H1 (cell line): ENCODE measurements at regions not wholly inside any gene's neighbourhood (a gene's known extent, or its start where the extent isn't known, plus 50 kb on each side); places are given as distances from the start of the nearest gene placed in this dataset.

ENCODE experiments used
- CTCF ChIA-PET: fragments of 300-600 bp; sonication (Branson Sonifier 250); formaldehyde crosslinking; loops from one replicate; lab custom pipeline; 2021; ENCODE audit not compliant: partially characterized antibody; lab: Charles Lee
- POLR2A ChIA-PET: fragments of 300-600 bp; sonication (Branson Sonifier 250); formaldehyde crosslinking; loops from one replicate; lab custom pipeline; 2021; ENCODE audit warnings: inconsistent platforms; ENCODE audit not compliant: partially characterized antibody; lab: Charles Lee
- DNase-seq, 2 experiments: peaks; one replicate each; pipeline versions ENCODE4 v3.0.0 to v3.0.0-alpha.2; 2010 to 2022; ENCODE audit warnings: low spot score in 2 of 2, low read depth in 1 of 2, mixed read lengths in 1 of 2
- FAIRE-seq: peaks from 2 replicates; lab custom pipeline; 2011; peaks lifted over from hg19 to GRCh38; lab: Jason Lieb, UNC
- H2AFZ ChIP-seq: 2 replicates; pipeline ENCODE4 v1.8.1; 2012; ENCODE audit warnings: low read length, inconsistent platforms
- H2AK5ac ChIP-seq: 2 replicates; pipeline ENCODE4 v1.6.1; 2013; ENCODE audit warnings: low read depth, low read length
- H2BK120ac ChIP-seq: replicated peaks from 2 replicates; pipeline ENCODE3; 2013; ENCODE audit warnings: low read depth, low read length, inconsistent platforms
- H2BK12ac ChIP-seq: 2 replicates; pipeline ENCODE4 v1.6.1; 2013; ENCODE audit warnings: low read depth, low read length
- H2BK15ac ChIP-seq: 2 replicates; pipeline ENCODE4 v1.6.1; 2013; ENCODE audit warnings: low read length
- H2BK20ac ChIP-seq: 2 replicates; pipeline ENCODE4 v1.6.1; 2013; ENCODE audit warnings: low read length
- H2BK5ac ChIP-seq: 2 replicates; pipeline ENCODE4 v1.6.1; 2013; ENCODE audit warnings: low read depth, low read length
- H3K14ac ChIP-seq: 2 replicates; pipeline ENCODE4 v1.6.1; 2013; ENCODE audit warnings: inconsistent platforms; ENCODE audit not compliant: insufficient read length
- H3K18ac ChIP-seq: 2 replicates; pipeline ENCODE4 v1.6.1; 2013; ENCODE audit warnings: low read length; ENCODE audit errors: extremely low read depth
- H3K23ac ChIP-seq: 2 replicates; pipeline ENCODE4 v1.6.1; 2013; ENCODE audit warnings: inconsistent platforms; ENCODE audit not compliant: insufficient read length
- H3K23me2 ChIP-seq: 2 replicates; pipeline ENCODE4 v1.6.1; 2013; ENCODE audit warnings: low read depth, low read length
- H3K27ac ChIP-seq: 2 replicates; pipeline ENCODE4 v1.6.1; 2011; ENCODE audit warnings: low read depth, low read length, inconsistent platforms
- H3K27me3 ChIP-seq, 4 experiments: replicated peaks in 1 of 4; 1 replicate in 1 of 4; 2 replicates in 3 of 4; pipeline versions ENCODE4 v1.6.1 to v1.8.1; 2011 to 2013; ENCODE audit warnings: low read length in 3 of 4, mild to moderate bottlenecking in 3 of 4, inconsistent platforms in 2 of 4, mixed read lengths in 2 of 4, moderate library complexity in 1 of 4; ENCODE audit not compliant: control insufficient read depth in 3 of 4, insufficient read depth in 3 of 4; ENCODE audit errors: extremely low read depth in 1 of 4
- H3K36me3 ChIP-seq, 4 experiments: 2 replicates each; pipeline versions ENCODE4 v1.6.1 to v1.8.1; 2011 to 2013; ENCODE audit warnings: mild to moderate bottlenecking in 4 of 4, low read length in 3 of 4, moderate library complexity in 2 of 4, control low read depth in 1 of 4, inconsistent platforms in 1 of 4; ENCODE audit not compliant: insufficient read depth in 4 of 4, control insufficient read depth in 2 of 4
- H3K4ac ChIP-seq: replicated peaks from 2 replicates; pipeline ENCODE3; 2013; ENCODE audit warnings: low read length, low read depth, mixed read lengths, inconsistent platforms; ENCODE audit not compliant: insufficient read length
- H3K4me1 ChIP-seq, 4 experiments: replicated peaks in 1 of 4; 1 replicate in 1 of 4; 2 replicates in 3 of 4; pipeline versions ENCODE4 v1.6.1 to v1.8.1; 2011 to 2013; ENCODE audit warnings: low read length in 3 of 4, inconsistent platforms in 2 of 4, mixed read lengths in 1 of 4; ENCODE audit not compliant: insufficient read depth in 4 of 4, control insufficient read depth in 3 of 4
- H3K4me2 ChIP-seq, 2 experiments: 2 replicates each; pipeline versions ENCODE4 v1.6.1 to v1.8.1; 2011 to 2013; ENCODE audit warnings: low read depth in 2 of 2, low read length in 2 of 2, control low read depth in 1 of 2, inconsistent platforms in 1 of 2, mild to moderate bottlenecking in 1 of 2; ENCODE audit not compliant: insufficient read depth in 1 of 2
- H3K4me3 ChIP-seq, 4 experiments: fragments of 200-600, 300-600 bp in 1 of 4; sonication (generic), shearing (Covaris generic), sonication (Bioruptor Twin) in 1 of 4; 2 replicates each; pipeline versions ENCODE4 v1.5.1 to v1.8.1; 2011 to 2016; ENCODE audit warnings: low read length in 4 of 4, low read depth in 3 of 4, control low read depth in 2 of 4, inconsistent platforms in 2 of 4, mild to moderate bottlenecking in 2 of 4, mixed read lengths in 1 of 4, moderate library complexity in 1 of 4; ENCODE audit not compliant: insufficient read depth in 2 of 4; ENCODE audit errors: extremely low read depth in 1 of 4
- H3K56ac ChIP-seq: replicated peaks from 2 replicates; pipeline ENCODE3; 2013; ENCODE audit warnings: low read depth, mild to moderate bottlenecking, mixed read lengths, low read length, inconsistent platforms; ENCODE audit not compliant: insufficient read length
- H3K79me1 ChIP-seq: 2 replicates; pipeline ENCODE4 v1.6.1; 2013; ENCODE audit warnings: low read depth, low read length, control low read depth
- H3K79me2 ChIP-seq, 2 experiments: 2 replicates each; pipeline versions ENCODE4 v1.6.1 to v1.8.1; 2012 to 2013; ENCODE audit warnings: low read length in 2 of 2, mild to moderate bottlenecking in 2 of 2, inconsistent platforms in 1 of 2; ENCODE audit not compliant: insufficient read depth in 2 of 2, control insufficient read depth in 1 of 2
- H3K9ac ChIP-seq, 4 experiments: replicated peaks in 1 of 4; 1 replicate in 1 of 4; 2 replicates in 3 of 4; pipeline versions ENCODE4 v1.6.1 to v1.8.1; 2011 to 2013; ENCODE audit warnings: low read depth in 3 of 4, low read length in 3 of 4, control low read depth in 2 of 4, mild to moderate bottlenecking in 2 of 4, moderate library complexity in 2 of 4, inconsistent platforms in 1 of 4; ENCODE audit errors: extremely low read depth in 1 of 4
- H3K9me3 ChIP-seq, 2 experiments: 2 replicates each; pipeline versions ENCODE4 v1.6.1 to v1.8.1; 2012 to 2013; ENCODE audit warnings: mild to moderate bottlenecking in 2 of 2, moderate library complexity in 2 of 2, control low read depth in 1 of 2, inconsistent platforms in 1 of 2, low read depth in 1 of 2, low read length in 1 of 2, mixed read lengths in 1 of 2; ENCODE audit not compliant: insufficient read depth in 2 of 2
- H4K20me1 ChIP-seq, 2 experiments: replicated peaks in 1 of 2; 2 replicates each; pipeline versions ENCODE3 to v1.8.1; 2011 to 2013; ENCODE audit warnings: inconsistent platforms in 2 of 2, low read length in 2 of 2, mild to moderate bottlenecking in 1 of 2; ENCODE audit not compliant: insufficient read depth in 2 of 2, control insufficient read depth in 1 of 2
- H4K5ac ChIP-seq: 2 replicates; pipeline ENCODE4 v1.6.1; 2013; ENCODE audit warnings: low read length, low read depth, mixed read lengths, inconsistent platforms; ENCODE audit not compliant: insufficient read length
- H4K8ac ChIP-seq: 2 replicates; pipeline ENCODE4 v1.8.0; 2013; ENCODE audit warnings: mild to moderate bottlenecking, moderate library complexity, low read length, inconsistent platforms; ENCODE audit not compliant: insufficient read depth; ENCODE audit errors: extremely low read depth
- H4K91ac ChIP-seq: replicated peaks from 2 replicates; pipeline ENCODE3; 2013; ENCODE audit warnings: low read length, mixed read lengths, inconsistent platforms; ENCODE audit not compliant: insufficient read length
- ASH2L ChIP-seq: fragments of 200-600, 300-600 bp; sonication (generic); IDR thresholded peaks from one replicate; pipeline ENCODE4 v1.7.1; 2017; ENCODE audit warnings: low read length
- BRCA1 ChIP-seq: IDR thresholded peaks from 2 replicates; pipeline ENCODE4 v1.6.1; 2012; ENCODE audit warnings: low read depth, low read length, improper control_type of control experiment
- CEBPB ChIP-seq: IDR thresholded peaks from 2 replicates; pipeline ENCODE4 v1.6.1; 2012; ENCODE audit warnings: low read depth, low read length
- CHD1 ChIP-seq: IDR thresholded peaks from 2 replicates; pipeline ENCODE4 v1.6.1; 2012; ENCODE audit warnings: low read depth, low read length, improper control_type of control experiment
- CTCF ChIP-seq, 3 experiments: IDR thresholded peaks; 1 replicate in 2 of 3; 2 replicates in 1 of 3; pipeline versions ENCODE4 v1.5.1 to v1.6.1; 2011; ENCODE audit warnings: low read length in 3 of 3, mild to moderate bottlenecking in 3 of 3, inconsistent platforms in 2 of 3, low read depth in 1 of 3, moderate library complexity in 1 of 3; ENCODE audit not compliant: insufficient read depth in 1 of 3; ENCODE audit errors: control extremely low read depth in 1 of 3
- GTF2F1 ChIP-seq: IDR thresholded peaks from 2 replicates; pipeline ENCODE4 v1.6.1; 2012; ENCODE audit warnings: low read depth, low read length, improper control_type of control experiment, borderline replicate concordance
- JUND ChIP-seq: IDR thresholded peaks from 2 replicates; pipeline ENCODE4 v1.6.1; 2011; ENCODE audit warnings: mild to moderate bottlenecking, improper control_type of control experiment, low read length
- SIRT6 ChIP-seq: IDR thresholded peaks from one replicate; pipeline ENCODE4 v1.7.1; 2012; ENCODE audit warnings: low read length, inconsistent platforms
- SIX5 ChIP-seq: IDR thresholded peaks from 2 replicates; pipeline ENCODE4 v1.6.1; 2011; ENCODE audit warnings: mild to moderate bottlenecking, low read depth, low read length
- SRF ChIP-seq: IDR thresholded peaks from 2 replicates; pipeline ENCODE4 v1.6.1; 2011; ENCODE audit warnings: mild to moderate bottlenecking, low read depth, low read length, moderate library complexity
- SUZ12 ChIP-seq: fragments of 200-600 bp; sonication (generic); IDR thresholded peaks from 2 replicates; pipeline ENCODE4 v1.6.1; 2012; ENCODE audit warnings: mild to moderate bottlenecking, inconsistent platforms, low read length, moderate library complexity, mixed read lengths
- WGBS, 2 experiments: shearing (Covaris generic) in 1 of 2; methylation state at CpG; one replicate each; pipeline versions ENCODE4 v1.1.6 to v1.1.7; 2013 to 2015; ENCODE audit warnings: low lambda C conversion rate in 2 of 2, mixed read lengths in 2 of 2, inconsistent platforms in 1 of 2, low coverage in 1 of 2, missing lambda C conversion rate in 1 of 2; ENCODE audit not compliant: insufficient replicate concordance in 2 of 2, insufficient coverage in 1 of 2, insufficient read length in 1 of 2; ENCODE audit errors: extremely low coverage in 1 of 2, missing lambda C conversion rate in 1 of 2; 5-methylcytosine and 5-hydroxymethylcytosine counted together

GRCh38 chrX:111597967-111598366, 83.0 kb upstream of the ALG13 start:
- H2AK5ac ChIP-seq, result no peak overlapping the region
- no peak for DNase-seq
- H3K79me2 ChIP-seq, result no peaks in the 10 kb centered on the region
- 100% methylated on average over 2 of the region's 2 CpGs; no CpG with 5 or more reads in 1 of the 2 experiments for WGBS, 2 experiments
- H3K79me1 ChIP-seq, result no peaks in the 10 kb centered on the region
- no peak overlapping the region for H2BK5ac ChIP-seq
- H4K5ac ChIP-seq, result no peak overlapping the region
- no peak overlapping the region for H2AFZ ChIP-seq
- no peak overlapping the region for H4K91ac ChIP-seq
- H3K36me3 ChIP-seq, result no peaks in the 10 kb centered on the region
- H3K9ac ChIP-seq, result no peak overlapping the region
- H3K56ac ChIP-seq, result no peak overlapping the region
- H3K18ac ChIP-seq, result no peak overlapping the region
- H4K8ac ChIP-seq, result no peak overlapping the region
- no peak overlapping the region for H3K27ac ChIP-seq
- no peaks in the 10 kb centered on the region for H3K23me2 ChIP-seq
- no peak overlapping the region for H2BK15ac ChIP-seq
- H3K4me1 ChIP-seq, result no peaks in the 10 kb centered on the region
- H3K4ac ChIP-seq, result no peak overlapping the region
- no peak overlapping the region for H2BK12ac ChIP-seq
- FAIRE-seq, result no peak
- H3K9me3 ChIP-seq, result no peaks in the 10 kb centered on the region; a peak in 1 of 4 replicates
- no peaks in the 10 kb centered on the region for H3K27me3 ChIP-seq
- no peak overlapping the region for H2BK20ac ChIP-seq
- no peak overlapping the region for H3K4me3 ChIP-seq
- no peak overlapping the region for H2BK120ac ChIP-seq
- ChIA-PET POLR2A (no interaction called here), CTCF (no interaction called here)
- H3K14ac ChIP-seq, result no peak overlapping the region
- H3K4me2 ChIP-seq, result no peak overlapping the region
- no peaks in the 10 kb centered on the region for H4K20me1 ChIP-seq
- no peak overlapping the region for H3K23ac ChIP-seq
- TF ChIP-seq GTF2F1 (no peak), SUZ12 (no peak), CEBPB (no peak), SRF (no peak), ASH2L (no peak), CHD1 (no peak), SIRT6 (no peak), SIX5 (no peak), CTCF (IDR thresholded peaks at IDR 0.05; ENCODE audit: control extremely low read depth in 1 of 3, insufficient read depth in 1 of 3, low read depth in 1 of 3, low read length in 3 of 3) (no peak), BRCA1 (no peak), JUND (no peak)
